ENCODE measurements at regions not wholly inside any gene's neighbourhood (a gene's known extent, or its start where the extent isn't known, plus 50 kb on each side); places are given as distances from the start of the nearest gene placed in this dataset.
"Not testable (repeated sequence)": the region's sequence is repeated elsewhere in the genome, so short reads cannot be mapped to it uniquely, and the experiment has no call there.

DNA sequence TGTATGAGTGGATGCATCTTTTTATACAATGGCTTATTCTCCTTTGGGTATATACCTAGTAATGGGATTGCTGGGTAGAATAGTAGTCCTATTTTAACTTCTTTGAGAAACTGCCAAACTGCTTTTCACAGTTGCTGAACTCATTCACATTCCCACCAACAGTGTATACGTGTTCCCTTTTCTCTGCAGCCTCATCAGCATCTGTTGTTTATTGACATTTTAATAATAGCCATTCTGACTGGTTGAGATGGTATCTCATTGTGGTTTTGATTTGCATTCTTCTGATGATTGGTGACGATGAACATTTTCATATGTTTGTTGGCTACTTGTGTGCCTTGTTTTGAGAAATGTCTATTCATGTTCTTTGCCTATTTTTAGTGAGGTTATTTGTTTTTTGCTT, 687.0 kb upstream of the EPHA5 start:
- no peak for DNase-seq

- DNase-seq, result no peak
These were observed 685.0 kb upstream of the EPHA5 start for GRCh38 chr4:66355328-66355727.

DNA sequence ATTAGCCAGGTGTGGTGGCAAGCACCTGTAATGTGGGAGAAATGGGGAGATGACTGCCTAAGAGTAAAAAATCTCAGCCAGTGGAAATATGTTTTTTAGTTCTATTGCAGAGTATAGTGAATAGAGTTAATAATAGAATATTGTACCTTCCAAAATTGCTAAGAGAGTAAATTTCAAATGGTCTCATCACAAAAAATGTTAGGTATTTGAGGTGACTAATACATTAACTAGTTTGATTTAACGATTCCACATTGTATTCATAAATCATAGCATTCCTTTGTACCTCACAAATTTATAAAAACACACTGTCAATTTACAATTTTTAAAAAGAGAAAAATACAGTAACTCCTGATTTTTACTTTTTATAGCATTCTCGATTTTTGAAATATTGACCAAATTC, 681.5 kb upstream of the EPHA5 start:
- no peak for DNase-seq

- DNase-seq, result no peak
These were observed 670.1 kb upstream of the EPHA5 start for GRCh38 chr4:66340286-66340893.

GRCh38 chr4:66339007-66339406, 668.7 kb upstream of the EPHA5 start:
- no peak for DNase-seq

DNA sequence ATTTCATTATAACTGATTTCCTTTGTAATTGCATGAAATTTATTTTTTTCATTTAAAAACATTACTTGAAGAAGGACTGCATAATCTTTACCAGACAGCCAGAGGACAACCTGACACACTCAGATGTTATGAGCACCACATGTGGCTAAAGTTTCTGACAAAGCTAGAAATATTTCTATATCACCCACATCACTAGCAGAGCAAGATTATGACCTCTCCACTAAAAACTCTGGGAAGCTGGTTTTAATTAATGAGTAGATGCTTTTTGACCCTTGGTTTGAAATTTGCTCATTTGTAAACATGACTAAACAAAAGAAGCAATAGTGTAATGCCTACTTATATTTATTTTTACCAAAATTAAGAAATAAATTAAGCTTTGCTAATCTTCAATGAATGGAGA, 661.5 kb upstream of the EPHA5 start:
- DNase-seq, result no peak

DNA sequence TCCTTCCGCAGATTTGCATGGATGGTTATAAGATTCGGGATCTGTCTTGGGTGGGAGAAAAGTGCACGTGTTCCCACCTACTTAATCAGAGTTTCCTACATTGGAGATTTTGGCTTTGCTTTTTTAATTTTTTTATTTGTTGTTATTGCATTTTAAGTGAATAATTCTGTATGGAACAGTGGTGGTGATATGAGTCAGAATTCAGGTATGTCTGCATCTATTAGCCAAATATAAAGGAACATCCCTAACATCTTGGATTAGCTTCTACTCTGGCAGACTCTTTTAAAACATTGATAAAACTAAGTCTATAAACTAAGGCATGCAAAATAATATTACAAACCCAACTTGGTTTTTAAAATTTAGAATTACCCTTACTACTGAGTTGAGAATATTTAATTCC, 659.8 kb upstream of the EPHA5 start:
- no peak for DNase-seq

DNA sequence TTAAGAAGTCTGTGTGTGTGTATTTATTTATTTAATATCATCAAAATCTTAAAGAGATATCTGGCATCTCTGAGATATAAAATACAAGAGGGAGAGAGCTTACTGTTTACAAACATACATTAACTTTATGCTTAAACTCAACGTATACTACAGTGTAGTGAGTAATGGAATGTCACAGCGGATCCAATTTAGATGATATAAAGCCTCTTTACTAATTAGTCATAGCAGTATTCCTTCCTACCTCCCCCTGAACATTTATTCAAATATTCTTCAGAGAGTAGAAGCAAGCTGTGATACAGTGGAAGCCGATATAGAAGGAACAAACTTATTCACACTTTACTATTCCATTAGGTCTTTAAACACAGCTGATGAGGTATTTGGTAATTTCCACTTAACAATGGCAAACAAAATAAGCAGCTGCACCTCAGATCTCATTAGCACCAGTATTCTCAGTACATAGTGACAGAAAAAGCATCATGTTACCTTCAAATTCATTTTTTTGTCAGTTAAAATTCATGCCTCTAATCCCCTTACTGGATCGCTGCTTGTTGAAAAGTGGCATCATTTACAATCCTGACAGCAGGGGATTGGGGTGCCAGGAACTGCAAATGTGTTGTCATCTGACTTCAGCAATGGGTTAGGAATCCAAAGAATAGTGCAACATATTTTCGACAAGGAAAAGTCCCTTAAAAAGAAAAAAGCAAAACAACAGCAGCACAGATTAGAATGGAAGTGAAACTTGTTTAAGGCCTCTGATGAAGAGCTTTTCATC, 658.7 kb upstream of the EPHA5 start:
- no peak for DNase-seq

DNA sequence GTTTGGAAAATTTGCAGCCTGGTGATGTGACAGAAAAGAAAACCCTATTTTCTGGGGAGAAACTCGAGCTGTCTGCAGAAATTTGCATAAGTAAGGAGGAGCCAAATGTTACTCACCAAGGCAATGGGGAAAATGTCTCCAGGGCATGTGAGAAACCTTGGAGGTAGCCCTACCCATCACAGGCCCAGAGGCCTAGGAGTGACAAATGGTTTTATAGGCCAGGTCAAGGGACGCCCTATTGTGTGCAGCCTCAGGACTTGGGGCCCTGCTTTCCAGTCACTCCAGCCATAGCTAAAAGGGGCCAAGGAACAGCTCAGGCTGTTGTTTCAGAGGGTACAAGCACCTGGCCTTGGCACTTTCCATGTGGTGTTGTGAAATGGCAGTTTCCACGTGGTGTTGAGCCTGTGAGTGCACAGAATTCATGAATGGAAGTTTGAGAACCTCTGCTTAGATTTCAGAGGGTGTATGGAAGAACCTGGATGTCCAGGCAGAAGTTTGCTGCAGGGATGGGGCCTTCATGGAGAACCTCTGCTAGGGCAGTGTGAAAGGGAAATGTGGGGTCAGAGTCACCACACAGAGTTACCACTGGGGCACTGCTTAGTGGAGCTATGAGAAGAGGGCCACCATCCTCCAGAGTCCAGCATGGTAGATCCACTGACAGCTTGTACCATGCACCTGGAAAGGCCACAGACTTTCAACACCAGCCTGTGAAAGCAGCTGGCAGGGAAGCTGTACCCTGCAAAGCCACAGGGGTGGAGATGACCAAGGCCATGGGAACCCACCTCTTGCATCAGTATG, 637.6 kb upstream of the EPHA5 start:
- no peak for DNase-seq

DNA sequence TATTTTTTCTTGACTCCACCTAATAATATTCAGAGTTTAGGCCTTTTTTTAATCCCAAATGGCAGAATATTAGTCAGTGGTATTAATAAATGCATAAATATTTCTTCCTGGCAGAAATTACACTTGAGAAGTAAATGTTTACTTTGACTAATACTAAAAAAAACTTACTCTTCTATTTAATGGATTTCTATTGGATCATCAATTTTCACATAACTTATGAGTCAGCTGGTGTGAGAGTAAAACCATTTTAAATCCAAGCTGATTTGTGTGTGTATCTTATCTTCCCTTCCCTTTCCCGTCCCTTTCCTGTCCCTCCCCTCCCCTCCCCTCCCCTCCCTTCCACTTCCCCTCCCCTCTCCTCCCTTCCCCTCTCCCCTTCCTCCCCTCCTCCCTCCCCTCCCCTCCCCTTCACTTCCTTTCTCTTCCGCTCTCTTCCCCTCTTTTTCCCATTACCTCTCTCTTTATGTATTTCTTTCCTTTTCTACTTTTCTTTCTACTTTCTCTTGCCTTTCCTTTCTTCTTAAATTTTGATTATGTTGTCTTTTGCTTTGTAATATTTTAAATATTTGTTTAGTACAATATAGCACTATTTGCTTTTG, 630.1 kb upstream of the EPHA5 start:
- no peak for DNase-seq

DNA sequence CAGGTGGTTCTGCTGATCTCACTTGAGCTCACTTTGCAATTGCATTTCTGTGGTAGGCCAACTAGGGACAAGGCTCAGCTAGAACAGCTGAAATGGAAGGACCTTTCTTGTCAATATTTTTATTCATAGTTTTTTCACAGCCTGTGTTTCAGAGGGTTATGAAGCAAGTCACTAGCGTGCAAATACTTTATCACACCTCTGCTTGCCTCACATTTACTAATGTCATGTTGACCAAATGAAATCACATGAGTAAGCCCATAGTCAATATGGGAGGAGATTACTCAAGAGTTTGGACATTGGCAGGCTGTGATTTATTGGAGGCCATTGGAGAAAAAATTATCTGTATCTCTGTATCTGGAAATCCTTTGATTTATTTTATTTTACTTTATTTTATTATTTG, 628.3 kb upstream of the EPHA5 start:
- no peak for DNase-seq

GRCh38 chr4:66297703-66298102, 627.4 kb upstream of the EPHA5 start:
- no peak for DNase-seq

DNA sequence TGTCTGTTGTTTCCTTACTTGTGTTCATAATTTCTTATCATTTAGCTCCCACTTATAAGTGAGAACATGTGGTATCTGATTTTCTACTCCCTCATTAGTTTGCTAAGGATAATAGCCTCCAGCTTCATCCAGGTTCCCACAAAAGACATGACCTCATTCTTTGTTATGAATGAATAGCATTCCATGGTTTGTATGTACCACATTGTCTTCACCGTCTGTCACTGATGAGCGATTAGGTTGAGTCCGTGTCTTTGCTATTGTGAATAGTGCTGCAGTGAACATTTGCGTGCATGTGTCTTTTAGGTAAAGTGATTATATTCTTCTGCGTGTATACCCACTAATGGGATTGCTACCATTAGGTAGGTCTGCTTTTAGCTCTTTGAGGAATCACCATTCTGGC, 624.3 kb upstream of the EPHA5 start:
- no peak for DNase-seq

GRCh38 chr4:66284991-66285451, 614.7 kb upstream of the EPHA5 start:
- no peak for DNase-seq

DNA sequence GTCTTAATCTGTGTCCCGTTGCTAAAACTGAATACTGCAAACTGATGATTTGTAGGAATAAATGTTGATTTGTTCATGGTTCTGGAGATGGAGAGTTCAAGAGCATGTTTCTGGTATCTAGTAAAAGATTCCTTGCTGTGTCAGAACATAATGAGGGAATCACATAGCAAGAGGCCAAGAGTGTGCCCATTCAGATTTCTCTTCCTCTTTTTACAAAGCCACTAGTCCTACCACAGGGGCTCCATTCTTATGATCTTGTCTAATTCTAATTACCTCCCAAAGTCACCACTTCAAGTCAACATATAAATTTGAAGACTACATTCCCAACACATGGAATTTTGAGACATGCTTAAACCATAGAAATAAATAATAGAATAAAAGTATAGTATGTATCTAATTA, 608.8 kb upstream of the EPHA5 start:
- DNase-seq, result no peak

- no peak for DNase-seq
These were observed 605.2 kb upstream of the EPHA5 start for GRCh38 chr4:66275411-66276038.

DNA sequence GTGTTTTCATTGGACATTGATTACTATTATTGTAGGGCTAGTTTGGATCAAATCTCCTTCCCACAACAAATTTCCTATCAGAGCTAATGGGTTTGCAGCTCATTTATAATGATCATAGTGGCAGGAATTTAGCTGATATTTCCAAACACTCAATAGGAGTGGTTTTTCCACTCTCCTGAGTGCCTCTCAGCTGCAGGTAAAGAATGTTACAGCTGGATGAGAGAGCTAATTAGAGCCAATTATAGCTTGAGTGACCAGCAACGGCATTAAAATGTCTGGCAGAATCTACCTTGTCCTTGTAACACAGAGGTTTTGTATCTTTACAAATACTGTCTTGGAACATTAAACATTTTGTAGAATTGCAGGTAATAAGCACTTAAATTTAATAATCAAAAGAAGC, 602.8 kb upstream of the EPHA5 start:
- DNase-seq, result no peak

GRCh38 chr4:66270356-66270755, 600.1 kb upstream of the EPHA5 start:
- DNase-seq, result not testable (repeated sequence)

- not testable (repeated sequence) for DNase-seq
These were observed 596.3 kb upstream of the EPHA5 start for GRCh38 chr4:66266554-66266953.

DNA sequence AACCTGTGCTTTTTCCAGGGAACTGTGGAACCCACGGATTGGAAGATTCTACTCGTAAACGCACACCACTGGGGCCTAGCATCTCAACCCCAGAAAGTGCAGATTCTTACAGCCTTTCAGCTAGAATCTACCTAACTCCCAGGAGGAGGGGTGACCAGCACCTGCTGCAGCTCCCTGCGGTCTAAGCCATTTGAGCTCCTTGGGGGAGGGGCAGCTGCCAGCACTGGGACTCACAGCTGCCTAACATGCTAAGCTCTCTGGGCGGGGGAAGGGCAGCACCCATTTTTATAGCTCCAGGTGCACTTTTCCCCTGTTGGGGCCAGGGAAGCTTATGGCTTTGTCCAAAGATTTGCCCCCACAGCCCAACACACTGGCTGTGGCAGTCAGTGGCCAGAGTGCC, 595.7 kb upstream of the EPHA5 start:
- DNase-seq, result no peak

GRCh38 chr4:66252291-66252690, 582.0 kb upstream of the EPHA5 start:
- no peak for DNase-seq

- DNase-seq, result no peak
These were observed 576.4 kb upstream of the EPHA5 start for GRCh38 chr4:66246643-66247042.

DNA sequence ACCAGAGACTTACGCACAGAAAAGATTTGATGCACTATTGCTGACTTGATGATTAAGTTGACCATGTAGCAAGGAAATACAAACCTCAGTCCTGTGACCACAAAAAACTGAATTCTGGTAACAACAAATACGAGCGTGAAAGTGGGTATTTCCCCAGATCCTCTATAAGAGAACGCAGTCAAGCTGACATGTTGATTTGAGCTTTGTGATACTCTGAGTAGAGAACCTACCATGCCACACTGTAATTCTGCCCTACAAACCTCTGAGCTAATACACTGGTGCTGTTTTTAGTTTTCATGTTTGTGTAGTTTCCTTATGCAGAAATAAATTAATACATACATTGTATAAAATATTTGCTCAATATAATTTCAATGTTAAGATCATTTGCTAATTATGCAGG, 565.6 kb upstream of the EPHA5 start:
- DNase-seq, result no peak

Measured in activated T-cell treated with anti-CD3 and anti-CD28 coated beads, Interleukin-2, amount 50 U/mL, for 48 hours (primary cell).